ENCODE measurements at regions not wholly inside any gene's neighbourhood (a gene's known extent, or its start where the extent isn't known, plus 50 kb on each side); places are given as distances from the start of the nearest gene placed in this dataset.
A peak's percentile ranks its signal among the peaks of the same experiment; 100 is the strongest.

- TF ChIP-seq CTCF (IDR thresholded peaks at IDR 0.05), result no peak
These were observed 143.9 kb upstream of the DLX2 start for GRCh38 chr2:172246649-172247048.

GRCh38 chr2:172247203-172247602 is 144.5 kb upstream of the DLX2 start:
- ATAC-seq (ENCODE audit: low FRiP score) (no peak), DNase-seq (ENCODE audit: low spot score) (no peak)
- no peak for TF ChIP-seq CTCF (IDR thresholded peaks at IDR 0.05)

More at GRCh38 chr2:172246649-172247048, 143.9 kb upstream of the DLX2 start:
- DNase-seq (ENCODE audit: low spot score) (no peak), ATAC-seq (ENCODE audit: low FRiP score) (no peak)

- no peak for ATAC-seq (ENCODE audit: low FRiP score)
- DNase-seq (ENCODE audit: low spot score), result no peak
- TF ChIP-seq CTCF (IDR thresholded peaks at IDR 0.05), result no peak
These were observed 145.7 kb upstream of the DLX2 start for GRCh38 chr2:172248381-172248780.

GRCh38 chr2:172248785-172249187 is 146.1 kb upstream of the DLX2 start:
- peak; percentile 26 for ATAC-seq (ENCODE audit: low FRiP score)
- no peak for TF ChIP-seq CTCF (IDR thresholded peaks at IDR 0.05)
- DNase-seq (ENCODE audit: low spot score), result no peak

- ATAC-seq (ENCODE audit: low FRiP score), result no peak
- no peak for TF ChIP-seq CTCF (IDR thresholded peaks at IDR 0.05)
- DNase-seq (ENCODE audit: low spot score), result no peak
These were observed 146.6 kb upstream of the DLX2 start for GRCh38 chr2:172249334-172249733.

- ATAC-seq (ENCODE audit: low FRiP score), result no peak
- no peak for DNase-seq (ENCODE audit: low spot score)
- TF ChIP-seq CTCF (IDR thresholded peaks at IDR 0.05), result no peak
These were observed 147.3 kb upstream of the DLX2 start for GRCh38 chr2:172249986-172250385.

- no peak for DNase-seq (ENCODE audit: low spot score)
- TF ChIP-seq CTCF (IDR thresholded peaks at IDR 0.05), result no peak
- no peak for ATAC-seq (ENCODE audit: low FRiP score)
These were observed 148.5 kb upstream of the DLX2 start for GRCh38 chr2:172251231-172251630.

Data from omental fat pad (tissue), 3 donors.